Activated CD4-positive, alpha-beta T cell treated with anti-CD3 and anti-CD28 coated beads, Interleukin-2, Interleukin-6, amounts not matched to agents 100 ng/mL and 50 ng/mL, durations not matched to agents 16 hours and 8 hours (primary cell): ENCODE measurements at regions not wholly inside any gene's neighbourhood (a gene's known extent, or its start where the extent isn't known, plus 50 kb on each side); places are given as distances from the start of the nearest gene placed in this dataset.
A peak's percentile ranks its signal among the peaks of the same experiment; 100 is the strongest.

Source experiments
- DNase-seq: peaks from one replicate; pipeline ENCODE4 v3.0.0-alpha.2; 2020

- no peak for DNase-seq
These were observed 98.8 kb upstream of the RGS6 start for GRCh38 chr14:71833476-71833875.

GRCh38 chr14:71834284-71835204 is 97.7 kb upstream of the RGS6 start:
- DNase-seq = no peak

- DNase-seq = no peak
These were observed 80.0 kb upstream of the RGS6 start for GRCh38 chr14:71852181-71852580.

- peak; percentile 75 for DNase-seq
These were observed 76.7 kb upstream of the RGS6 start for GRCh38 chr14:71855399-71856036.

- DNase-seq = peak; percentile 11
These were observed 75.9 kb upstream of the RGS6 start for GRCh38 chr14:71856199-71856919.

- DNase-seq = no peak
These were observed 69.2 kb upstream of the RGS6 start for GRCh38 chr14:71863049-71863448.

GRCh38 chr14:71863766-71864165 is 68.5 kb upstream of the RGS6 start:
- no peak for DNase-seq
